HEK293T (cell line): ENCODE measurements at regions not wholly inside any gene's neighbourhood (a gene's known extent, or its start where the extent isn't known, plus 50 kb on each side); places are given as distances from the start of the nearest gene placed in this dataset.

ENCODE experiments used
- CTCF ChIA-PET: fragments of 350-600 bp; formaldehyde crosslinking; extraction: SDS; loops from one replicate; lab custom pipeline; 2021; ENCODE audit warnings: antibody characterized with exemption, inconsistent platforms; lab: Yijun Ruan, JAX
- POLR2A ChIA-PET: fragments of 350-600 bp; formaldehyde crosslinking; extraction: SDS; loops from one replicate; lab custom pipeline; 2020; ENCODE audit warnings: antibody characterized with exemption, inconsistent platforms; lab: Yijun Ruan, JAX
- DNase-seq: peaks from one replicate; pipeline ENCODE4 v3.0.0; 2012; ENCODE audit warnings: mixed read lengths; ENCODE audit errors: extremely low spot score
- ARNT ChIP-seq: fragments of 450-650 bp; IDR thresholded peaks from 2 replicates; pipeline ENCODE4 v1.6.1; 2017; ENCODE audit warnings: mild to moderate bottlenecking
- BHLHE40 ChIP-seq: fragments of 450-650 bp; IDR thresholded peaks from 2 replicates; pipeline ENCODE4 v1.6.1; 2016; ENCODE audit warnings: mild to moderate bottlenecking, moderate library complexity, borderline replicate concordance
- CTBP1 ChIP-seq: fragments of 450-650 bp; IDR thresholded peaks from 2 replicates; pipeline ENCODE4 v1.6.1; 2016; ENCODE audit warnings: borderline replicate concordance
- ELF4 ChIP-seq: fragments of 450-650 bp; IDR thresholded peaks from 2 replicates; pipeline ENCODE4 v1.6.1; 2017; ENCODE audit warnings: antibody characterized with exemption
- FOXA1 ChIP-seq: fragments of 450-650 bp; IDR thresholded peaks from 2 replicates; pipeline ENCODE4 v1.6.1; 2016; ENCODE audit warnings: mild to moderate bottlenecking
- FOXK2 ChIP-seq: fragments of 450-650 bp; IDR thresholded peaks from 2 replicates; pipeline ENCODE4 v1.6.1; 2016; ENCODE audit warnings: mild to moderate bottlenecking
- FOXM1 ChIP-seq: fragments of 450-650 bp; IDR thresholded peaks from 2 replicates; pipeline ENCODE4 v1.6.1; 2017; ENCODE audit warnings: mild to moderate bottlenecking, borderline replicate concordance
- HDGF ChIP-seq: fragments of 450-650 bp; IDR thresholded peaks from 2 replicates; pipeline ENCODE4 v1.6.1; 2017; ENCODE audit warnings: antibody characterized with exemption, borderline replicate concordance
- L3MBTL2 ChIP-seq: fragments of 450-650 bp; conservative IDR thresholded peaks from 2 replicates; pipeline ENCODE4 v1.6.1; 2016; ENCODE audit warnings: mild to moderate bottlenecking
- LEF1 ChIP-seq: fragments of 450-650 bp; IDR thresholded peaks from 2 replicates; pipeline ENCODE4 v1.6.1; 2017; ENCODE audit warnings: mild to moderate bottlenecking, borderline replicate concordance
- NFRKB ChIP-seq: fragments of 450-650 bp; IDR thresholded peaks from 2 replicates; pipeline ENCODE4 v1.6.1; 2016; ENCODE audit warnings: mild to moderate bottlenecking, moderate library complexity
- SP1 ChIP-seq: fragments of 450-650 bp; IDR thresholded peaks from 2 replicates; pipeline ENCODE4 v1.6.1; 2017
- SUZ12 ChIP-seq: fragments of 450-650 bp; IDR thresholded peaks from 2 replicates; pipeline ENCODE4 v1.6.1; 2016; ENCODE audit warnings: mild to moderate bottlenecking
- TARDBP ChIP-seq: fragments of 450-650 bp; IDR thresholded peaks from 2 replicates; pipeline ENCODE4 v1.6.1; 2016
- ZNF384 ChIP-seq: fragments of 450-650 bp; IDR thresholded peaks from 2 replicates; pipeline ENCODE4 v1.6.1; 2016
- TF ChIP-seq, protein P1 (sequence below): fragments of 450-650 bp; IDR thresholded peaks from 2 replicates; pipeline ENCODE4 v1.6.1; 2016

DNA sequence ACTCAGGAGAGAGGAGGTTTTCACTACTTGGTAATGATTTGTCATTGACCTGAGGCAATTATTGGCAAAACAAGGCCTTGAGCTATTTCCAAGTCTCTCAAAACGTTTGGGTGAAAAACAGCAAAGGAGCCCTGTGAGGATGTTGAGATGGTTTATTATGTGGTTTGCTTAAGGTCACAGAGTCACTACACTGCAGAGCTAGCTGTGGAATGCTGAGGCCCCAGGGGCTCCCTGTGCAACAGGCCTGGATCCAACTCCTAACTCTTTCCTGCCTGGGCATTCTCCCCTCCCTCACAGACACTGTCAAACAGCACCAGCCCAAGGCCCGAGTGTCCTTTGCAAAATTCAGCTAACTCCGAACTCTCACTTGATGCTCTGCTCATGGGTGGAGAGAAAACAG lies 754.6 kb upstream of the SOX11 start:
- TF ChIP-seq NFRKB (no peak), ARNT (no peak), BHLHE40 (no peak), ZNF384 (no peak), LEF1 (no peak), FOXA1 (no peak), SP1 (no peak), CTBP1 (no peak), FOXK2 (no peak), ELF4 (no peak), L3MBTL2 (no peak), SUZ12 (no peak), FOXM1 (no peak), TARDBP (no peak), HDGF (no peak)
- TF ChIP-seq, protein P1, sequence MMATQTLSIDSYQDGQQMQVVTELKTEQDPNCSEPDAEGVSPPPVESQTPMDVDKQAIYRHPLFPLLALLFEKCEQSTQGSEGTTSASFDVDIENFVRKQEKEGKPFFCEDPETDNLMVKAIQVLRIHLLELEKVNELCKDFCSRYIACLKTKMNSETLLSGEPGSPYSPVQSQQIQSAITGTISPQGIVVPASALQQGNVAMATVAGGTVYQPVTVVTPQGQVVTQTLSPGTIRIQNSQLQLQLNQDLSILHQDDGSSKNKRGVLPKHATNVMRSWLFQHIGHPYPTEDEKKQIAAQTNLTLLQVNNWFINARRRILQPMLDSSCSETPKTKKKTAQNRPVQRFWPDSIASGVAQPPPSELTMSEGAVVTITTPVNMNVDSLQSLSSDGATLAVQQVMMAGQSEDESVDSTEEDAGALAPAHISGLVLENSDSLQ: no peak
- DNase-seq: no peak
- ChIA-PET POLR2A (no interaction called here), CTCF (no interaction called here)

DNA sequence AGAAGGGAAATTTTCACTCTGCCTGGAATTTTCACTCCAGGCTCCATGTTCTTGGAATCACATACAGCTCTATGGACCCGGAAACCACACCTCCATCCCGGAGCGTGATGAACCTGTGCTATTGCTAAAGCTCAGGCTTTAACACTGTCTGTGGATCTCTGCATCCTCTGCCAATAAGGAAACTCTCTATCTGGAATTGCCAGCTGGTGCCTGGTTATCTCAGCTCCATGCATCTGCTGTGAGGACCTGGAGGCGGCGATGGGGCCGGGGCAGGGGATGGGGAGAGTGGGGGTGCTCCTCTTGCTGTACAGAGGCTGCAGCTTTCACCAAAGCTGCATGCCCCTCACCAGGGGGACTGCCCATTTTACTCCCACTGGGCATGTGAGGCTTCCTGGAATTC lies 754.0 kb upstream of the SOX11 start:
- TF ChIP-seq CTBP1 (no peak), L3MBTL2 (no peak), HDGF (no peak)
- CTCF ChIA-PET: no interaction called here

DNA sequence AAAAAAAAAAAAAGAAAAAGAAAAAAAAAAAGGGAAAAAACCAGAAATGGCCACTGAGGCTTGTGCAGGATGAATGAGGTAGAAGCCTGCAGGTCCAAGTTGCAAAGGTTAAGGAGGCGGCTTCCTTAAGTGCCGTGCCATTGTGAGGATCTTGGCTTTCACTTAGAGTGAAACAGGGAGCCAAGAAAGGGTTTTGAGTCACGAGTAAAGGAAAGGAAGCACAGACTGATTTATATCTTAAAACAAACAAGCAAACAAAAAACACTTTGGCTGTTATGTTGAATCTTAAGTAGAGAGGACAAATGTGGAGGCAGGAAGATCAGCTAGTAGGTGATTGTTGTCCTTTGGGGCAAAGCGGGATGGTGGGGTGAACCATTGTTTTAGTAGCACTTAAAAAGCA lies 749.7 kb upstream of the SOX11 start:
- DNase-seq: no peak
- ChIA-PET POLR2A (no interaction called here), CTCF (no interaction called here)
- TF ChIP-seq HDGF (no peak), L3MBTL2 (no peak), SP1 (no peak), FOXK2 (no peak), ZNF384 (no peak), SUZ12 (no peak), CTBP1 (no peak), NFRKB (no peak)
- TF ChIP-seq, protein P1: no peak

More for the DNA sequence above, 754.0 kb upstream of the SOX11 start:
- POLR2A ChIA-PET: no interaction called here
- DNase-seq: no peak

- POLR2A ChIA-PET: no interaction called here
- CTCF ChIA-PET: no interaction called here
- no peak for DNase-seq
- TF ChIP-seq CTBP1 (no peak), ELF4 (no peak), FOXK2 (no peak), SUZ12 (no peak), NFRKB (no peak), ZNF384 (no peak), ARNT (no peak), BHLHE40 (no peak), HDGF (no peak), FOXM1 (no peak), FOXA1 (no peak), L3MBTL2 (no peak), LEF1 (no peak), SP1 (no peak), TARDBP (no peak)
- TF ChIP-seq, protein P1: no peak
Measured at GRCh38 chr2:4947911-4948310, 744.3 kb upstream of the SOX11 start.

- DNase-seq: no peak
- POLR2A ChIA-PET: no interaction called here
Measured at GRCh38 chr2:4951368-4951767, 740.8 kb upstream of the SOX11 start.

DNA sequence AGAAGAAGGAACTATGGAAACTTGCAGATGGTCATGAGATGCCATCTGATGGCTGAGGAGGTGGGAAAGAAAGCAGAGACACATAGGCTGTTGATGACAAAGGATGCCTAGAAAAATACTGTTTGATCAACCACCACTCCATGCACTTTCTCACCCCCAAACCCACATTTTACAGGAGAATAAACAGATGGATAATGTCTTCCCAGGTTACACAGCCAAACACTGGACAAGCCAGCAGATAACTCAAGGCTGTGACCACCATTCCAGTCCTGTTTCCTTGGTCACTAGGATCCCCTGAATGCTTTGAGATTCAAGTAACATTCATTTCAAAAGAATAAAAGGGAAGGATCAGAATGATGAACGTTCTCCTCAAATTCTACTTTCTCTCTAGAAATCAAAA lies 733.0 kb upstream of the SOX11 start:
- ChIA-PET CTCF (no interaction called here), POLR2A (no interaction called here)
- TF ChIP-seq ARNT: no peak
- TF ChIP-seq HDGF: no peak
- no peak for TF ChIP-seq LEF1
- TF ChIP-seq TARDBP: no peak
- TF ChIP-seq, protein P1: no peak
- no peak for TF ChIP-seq L3MBTL2
- TF ChIP-seq SP1: no peak
- TF ChIP-seq FOXK2: no peak
- TF ChIP-seq BHLHE40: no peak
- no peak for TF ChIP-seq SUZ12
- TF ChIP-seq NFRKB: no peak
- no peak for DNase-seq

More at GRCh38 chr2:4951368-4951767, 740.8 kb upstream of the SOX11 start:
- CTCF ChIA-PET: no interaction called here
- TF ChIP-seq HDGF: no peak
- no peak for TF ChIP-seq CTBP1
- TF ChIP-seq, protein P1: no peak
- no peak for TF ChIP-seq ARNT
- TF ChIP-seq TARDBP: no peak
- no peak for TF ChIP-seq ELF4
- TF ChIP-seq ZNF384: no peak
- no peak for TF ChIP-seq FOXA1
